ENCODE measurements at regions not wholly inside any gene's neighbourhood (a gene's known extent, or its start where the extent isn't known, plus 50 kb on each side); places are given as distances from the start of the nearest gene placed in this dataset.

DNA sequence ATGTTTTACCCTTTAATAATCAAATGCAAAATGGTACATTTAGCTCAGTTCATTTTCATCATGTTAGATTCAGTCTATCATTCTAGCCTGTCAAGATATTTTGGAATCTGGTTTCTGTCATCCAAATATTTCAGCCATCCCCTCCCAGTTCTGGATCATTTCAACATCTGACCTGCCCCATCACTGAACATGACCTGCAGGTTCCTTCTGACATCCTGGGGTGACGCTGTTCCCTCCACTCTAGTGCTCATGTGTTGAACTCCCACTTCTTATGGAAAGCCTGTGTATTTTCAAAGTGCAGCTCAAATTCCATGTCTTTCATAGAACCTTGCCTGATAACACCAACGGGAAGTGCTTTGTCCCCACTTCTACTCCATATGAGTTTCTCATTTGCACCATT, 320.0 kb upstream of the TNP1 start:
- H3K9me3 ChIP-seq (ENCODE audit: control insufficient read depth in 3 of 3, low read length in 3 of 3) = no peaks in the 10 kb centered on the region
- H3K9ac ChIP-seq (ENCODE audit: low read depth in 1 of 3, low read length in 3 of 3) = no peak overlapping the region
- H3K27ac ChIP-seq (ENCODE audit: low read depth, low read length) = no peak overlapping the region
- no peak overlapping the region for H3K4me3 ChIP-seq (ENCODE audit: low read length in 3 of 3)
- H3K4me1 ChIP-seq (ENCODE audit: control insufficient read depth in 3 of 3, insufficient read depth in 3 of 3, low read length in 3 of 3) = peaks cover 0 to 13% (median 13%) of the 10 kb centered on the region in 3 donors
- no peaks in the 10 kb centered on the region for H3K27me3 ChIP-seq (ENCODE audit: control insufficient read depth in 3 of 3, insufficient read depth in 3 of 3, low read length in 3 of 3)
- no peaks in the 10 kb centered on the region for H3K36me3 ChIP-seq (ENCODE audit: control insufficient read depth in 3 of 3, insufficient read depth in 3 of 3, low read length in 3 of 3)

DNA sequence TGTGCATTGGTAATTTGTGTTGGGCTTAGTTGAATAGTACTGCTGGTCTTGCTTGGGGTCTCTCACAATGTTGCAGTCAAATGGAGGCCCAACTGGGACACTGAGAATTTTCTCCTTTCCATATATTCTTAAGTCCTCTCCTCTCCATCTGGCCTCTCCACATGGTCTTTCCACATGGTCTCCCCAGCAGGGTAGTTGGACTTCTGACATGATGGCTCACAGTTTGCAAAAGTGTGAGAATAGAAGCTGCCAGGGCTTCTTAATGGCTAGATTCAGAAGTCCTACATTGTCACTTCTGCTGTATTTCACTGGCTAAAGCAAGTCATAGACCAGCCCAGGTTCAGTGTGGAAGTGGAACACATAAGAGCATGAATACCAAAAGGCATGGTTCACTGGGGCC, 318.5 kb upstream of the TNP1 start:
- H3K4me3 ChIP-seq (ENCODE audit: low read length in 3 of 3) = no peak overlapping the region
- no peak overlapping the region for H3K27ac ChIP-seq (ENCODE audit: low read depth, low read length)
- H3K9me3 ChIP-seq (ENCODE audit: control insufficient read depth in 3 of 3, low read length in 3 of 3) = no peaks in the 10 kb centered on the region
- H3K4me1 ChIP-seq (ENCODE audit: control insufficient read depth in 3 of 3, insufficient read depth in 3 of 3, low read length in 3 of 3) = peaks cover 0 to 13% (median 5%) of the 10 kb centered on the region in 3 donors
- H3K27me3 ChIP-seq (ENCODE audit: control insufficient read depth in 3 of 3, insufficient read depth in 3 of 3, low read length in 3 of 3) = no peaks in the 10 kb centered on the region
- H3K36me3 ChIP-seq (ENCODE audit: control insufficient read depth in 3 of 3, insufficient read depth in 3 of 3, low read length in 3 of 3) = no peaks in the 10 kb centered on the region
- H3K9ac ChIP-seq (ENCODE audit: low read depth in 1 of 3, low read length in 3 of 3) = no peak overlapping the region

DNA sequence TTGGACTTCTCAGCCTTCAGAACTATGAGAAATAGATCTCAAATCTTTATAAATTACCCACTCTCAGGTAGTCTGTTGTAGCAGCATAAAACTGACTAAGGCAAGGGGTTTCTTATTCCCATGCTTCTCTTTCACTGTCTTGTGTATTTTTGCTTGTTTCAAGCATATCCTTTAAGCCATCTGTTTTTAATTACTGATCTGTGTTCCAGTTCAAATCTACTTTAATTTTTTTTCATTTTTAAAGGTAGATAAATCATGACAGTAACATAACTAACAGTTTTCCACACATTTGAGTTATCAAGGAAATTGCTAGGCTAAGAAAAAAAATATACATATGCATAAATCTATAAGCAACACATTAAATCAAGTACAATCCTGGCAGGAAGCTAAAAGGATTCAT, 317.9 kb upstream of the TNP1 start:
- no peak overlapping the region for H3K27ac ChIP-seq (ENCODE audit: low read depth, low read length)
- peaks cover 0 to 8% (median under 1%) of the 10 kb centered on the region in 3 donors for H3K4me1 ChIP-seq (ENCODE audit: control insufficient read depth in 3 of 3, insufficient read depth in 3 of 3, low read length in 3 of 3)
- no peak overlapping the region for H3K9ac ChIP-seq (ENCODE audit: low read depth in 1 of 3, low read length in 3 of 3)
- no peaks in the 10 kb centered on the region for H3K9me3 ChIP-seq (ENCODE audit: control insufficient read depth in 3 of 3, low read length in 3 of 3)
- no peak overlapping the region for H3K4me3 ChIP-seq (ENCODE audit: low read length in 3 of 3)
- H3K27me3 ChIP-seq (ENCODE audit: control insufficient read depth in 3 of 3, insufficient read depth in 3 of 3, low read length in 3 of 3) = no peaks in the 10 kb centered on the region
- H3K36me3 ChIP-seq (ENCODE audit: control insufficient read depth in 3 of 3, insufficient read depth in 3 of 3, low read length in 3 of 3) = no peaks in the 10 kb centered on the region

GRCh38 chr2:217171874-217172273, 312.0 kb upstream of the TNP1 start:
- no peaks in the 10 kb centered on the region for H3K4me1 ChIP-seq (ENCODE audit: control insufficient read depth in 3 of 3, insufficient read depth in 3 of 3, low read length in 3 of 3)
- H3K4me3 ChIP-seq (ENCODE audit: low read length in 3 of 3) = no peak overlapping the region
- no peaks in the 10 kb centered on the region for H3K9me3 ChIP-seq (ENCODE audit: control insufficient read depth in 3 of 3, low read length in 3 of 3)
- H3K36me3 ChIP-seq (ENCODE audit: control insufficient read depth in 3 of 3, insufficient read depth in 3 of 3, low read length in 3 of 3) = no peaks in the 10 kb centered on the region
- H3K27ac ChIP-seq (ENCODE audit: low read depth, low read length) = no peak overlapping the region
- H3K9ac ChIP-seq (ENCODE audit: low read depth in 1 of 3, low read length in 3 of 3) = no peak overlapping the region
- H3K27me3 ChIP-seq (ENCODE audit: control insufficient read depth in 3 of 3, insufficient read depth in 3 of 3, low read length in 3 of 3) = no peaks in the 10 kb centered on the region

- Histone ChIP-seq H3K4me1 (ENCODE audit: control insufficient read depth in 3 of 3, insufficient read depth in 3 of 3, low read length in 3 of 3) (peaks cover 6 to 22% (median 7%) of the 10 kb centered on the region in 3 donors), H3K27ac (ENCODE audit: low read depth, low read length) (no peak overlapping the region), H3K9me3 (ENCODE audit: control insufficient read depth in 3 of 3, low read length in 3 of 3) (no peaks in the 10 kb centered on the region), H3K9ac (ENCODE audit: low read depth in 1 of 3, low read length in 3 of 3) (no peak overlapping the region), H3K27me3 (ENCODE audit: control insufficient read depth in 3 of 3, insufficient read depth in 3 of 3, low read length in 3 of 3) (no peaks in the 10 kb centered on the region), H3K36me3 (ENCODE audit: control insufficient read depth in 3 of 3, insufficient read depth in 3 of 3, low read length in 3 of 3) (no peaks in the 10 kb centered on the region), H3K4me3 (ENCODE audit: low read length in 3 of 3) (no peak overlapping the region)
Observed at GRCh38 chr2:217168496-217168895, 308.6 kb upstream of the TNP1 start.

DNA sequence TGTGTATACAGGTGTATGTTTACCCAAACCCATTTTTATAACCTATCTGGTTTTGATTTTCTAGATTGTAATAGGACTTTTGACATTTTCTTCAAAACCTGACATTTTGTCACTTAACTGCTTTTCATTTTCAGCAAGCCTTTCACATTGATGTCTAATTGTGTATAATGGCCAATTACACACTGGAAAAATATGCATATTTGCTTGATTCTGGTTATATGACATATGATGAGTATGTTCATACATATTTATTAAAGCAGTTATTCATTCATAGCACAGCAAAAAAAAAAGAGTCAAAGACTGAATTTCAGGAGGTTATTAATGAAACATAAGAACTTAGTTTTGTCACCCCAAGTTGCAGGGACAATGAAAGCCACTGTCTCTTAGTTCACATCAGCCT, 307.7 kb upstream of the TNP1 start:
- Histone ChIP-seq H3K9ac (ENCODE audit: low read depth in 1 of 3, low read length in 3 of 3) (no peak overlapping the region), H3K27ac (ENCODE audit: low read depth, low read length) (no peak overlapping the region), H3K36me3 (ENCODE audit: control insufficient read depth in 3 of 3, insufficient read depth in 3 of 3, low read length in 3 of 3) (no peaks in the 10 kb centered on the region), H3K4me3 (ENCODE audit: low read length in 3 of 3) (no peak overlapping the region), H3K27me3 (ENCODE audit: control insufficient read depth in 3 of 3, insufficient read depth in 3 of 3, low read length in 3 of 3) (no peaks in the 10 kb centered on the region), H3K4me1 (ENCODE audit: control insufficient read depth in 3 of 3, insufficient read depth in 3 of 3, low read length in 3 of 3) (peaks cover 9 to 25% (median 9%) of the 10 kb centered on the region in 3 donors), H3K9me3 (ENCODE audit: control insufficient read depth in 3 of 3, low read length in 3 of 3) (no peaks in the 10 kb centered on the region)

DNA sequence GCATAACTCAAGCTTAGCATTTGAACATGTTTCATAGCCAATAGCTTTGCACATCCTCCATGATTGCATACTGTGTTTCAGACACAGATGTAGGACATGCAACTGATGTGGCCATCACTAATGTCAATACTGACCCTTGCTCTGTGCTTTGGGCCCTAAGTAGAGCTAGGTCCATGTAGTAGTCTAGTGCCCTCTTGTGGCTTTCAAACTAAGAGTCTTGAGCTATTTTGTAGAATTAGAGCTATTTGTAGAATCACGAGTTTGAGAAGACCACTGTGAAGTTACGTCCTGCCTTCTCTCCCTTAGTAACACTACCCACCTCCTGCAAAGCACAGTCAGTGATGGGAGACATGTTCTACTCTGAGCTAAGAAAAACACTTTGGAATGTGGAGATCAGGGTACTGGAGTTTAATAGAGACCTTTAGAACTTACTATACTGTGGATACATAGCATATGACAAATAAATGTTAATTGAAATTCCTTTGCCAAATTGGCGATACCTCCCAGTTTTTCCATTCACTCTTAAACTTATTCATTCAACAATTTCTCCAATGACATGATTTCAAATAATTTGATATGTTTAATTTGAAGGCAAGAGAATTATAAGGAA, 306.5 kb upstream of the TNP1 start:
- Histone ChIP-seq H3K4me1 (ENCODE audit: control insufficient read depth in 3 of 3, insufficient read depth in 3 of 3, low read length in 3 of 3) (peaks cover 9 to 25% (median 11%) of the 10 kb centered on the region in 3 donors), H3K9ac (ENCODE audit: low read depth in 1 of 3, low read length in 3 of 3) (no peak overlapping the region), H3K36me3 (ENCODE audit: control insufficient read depth in 3 of 3, insufficient read depth in 3 of 3, low read length in 3 of 3) (no peaks in the 10 kb centered on the region), H3K27me3 (ENCODE audit: control insufficient read depth in 3 of 3, insufficient read depth in 3 of 3, low read length in 3 of 3) (no peaks in the 10 kb centered on the region), H3K4me3 (ENCODE audit: low read length in 3 of 3) (no peak overlapping the region), H3K27ac (ENCODE audit: low read depth, low read length) (no peak overlapping the region), H3K9me3 (ENCODE audit: control insufficient read depth in 3 of 3, low read length in 3 of 3) (no peaks in the 10 kb centered on the region)

DNA sequence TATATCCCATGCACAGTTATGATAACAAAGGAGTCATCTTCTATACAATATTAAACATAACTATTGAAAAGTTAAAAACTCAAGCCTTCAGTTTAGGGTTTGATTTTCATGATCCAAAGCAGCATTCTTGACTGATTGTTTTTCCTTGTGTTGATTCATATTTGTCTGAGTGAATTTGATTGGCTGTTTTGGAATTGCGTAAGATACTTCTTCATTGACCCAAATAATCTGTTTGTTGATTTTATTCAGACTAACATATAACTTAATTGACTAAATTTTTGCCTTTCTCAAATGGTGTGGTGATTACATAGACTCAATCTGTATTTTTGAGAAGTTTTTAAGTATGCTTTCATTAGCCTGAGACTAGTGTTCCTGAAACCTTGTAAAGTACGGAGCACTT, 305.7 kb upstream of the TNP1 start:
- no peak overlapping the region for H3K4me3 ChIP-seq (ENCODE audit: low read length in 3 of 3)
- no peak overlapping the region for H3K27ac ChIP-seq (ENCODE audit: low read depth, low read length)
- H3K27me3 ChIP-seq (ENCODE audit: control insufficient read depth in 3 of 3, insufficient read depth in 3 of 3, low read length in 3 of 3) = no peaks in the 10 kb centered on the region
- no peaks in the 10 kb centered on the region for H3K9me3 ChIP-seq (ENCODE audit: control insufficient read depth in 3 of 3, low read length in 3 of 3)
- no peaks in the 10 kb centered on the region for H3K36me3 ChIP-seq (ENCODE audit: control insufficient read depth in 3 of 3, insufficient read depth in 3 of 3, low read length in 3 of 3)
- H3K4me1 ChIP-seq (ENCODE audit: control insufficient read depth in 3 of 3, insufficient read depth in 3 of 3, low read length in 3 of 3) = peaks cover 9 to 25% (median 13%) of the 10 kb centered on the region in 3 donors
- no peak overlapping the region for H3K9ac ChIP-seq (ENCODE audit: low read depth in 1 of 3, low read length in 3 of 3)

- peaks cover 9 to 25% (median 13%) of the 10 kb centered on the region in 3 donors for H3K4me1 ChIP-seq (ENCODE audit: control insufficient read depth in 3 of 3, insufficient read depth in 3 of 3, low read length in 3 of 3)
- peak overlapping the region; percentile 57 for H3K27ac ChIP-seq (ENCODE audit: low read depth, low read length)
- H3K4me3 ChIP-seq (ENCODE audit: low read length in 3 of 3) = no peak overlapping the region
- H3K36me3 ChIP-seq (ENCODE audit: control insufficient read depth in 3 of 3, insufficient read depth in 3 of 3, low read length in 3 of 3) = no peaks in the 10 kb centered on the region
- peak overlapping the region in 1 of 3 donors; percentile 16 for H3K9ac ChIP-seq (ENCODE audit: low read depth in 1 of 3, low read length in 3 of 3)
- H3K9me3 ChIP-seq (ENCODE audit: control insufficient read depth in 3 of 3, low read length in 3 of 3) = no peaks in the 10 kb centered on the region
- no peaks in the 10 kb centered on the region for H3K27me3 ChIP-seq (ENCODE audit: control insufficient read depth in 3 of 3, insufficient read depth in 3 of 3, low read length in 3 of 3)
Observed at GRCh38 chr2:217163987-217164386, 304.1 kb upstream of the TNP1 start.

DNA sequence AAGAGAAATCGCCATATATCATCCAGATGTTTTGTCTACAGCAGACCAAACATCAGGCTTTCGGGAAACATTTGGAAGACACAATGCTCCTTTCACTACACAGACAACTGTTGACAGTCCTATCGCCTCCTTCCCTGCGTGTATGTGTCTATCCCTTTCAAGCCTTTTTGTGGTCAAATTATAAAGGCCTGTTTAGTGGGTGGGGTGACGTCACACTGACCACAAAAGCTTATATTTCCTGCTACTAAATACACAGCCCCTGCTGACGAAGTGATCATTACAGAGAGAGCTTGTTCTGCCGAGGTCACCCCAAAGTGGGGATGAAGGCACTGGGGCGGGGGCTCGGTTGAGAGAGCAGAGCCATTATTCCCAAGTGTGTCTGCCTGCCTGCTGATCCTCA, 302.7 kb upstream of the TNP1 start:
- H3K27ac ChIP-seq (ENCODE audit: low read depth, low read length) = no peak overlapping the region
- H3K36me3 ChIP-seq (ENCODE audit: control insufficient read depth in 3 of 3, insufficient read depth in 3 of 3, low read length in 3 of 3) = no peaks in the 10 kb centered on the region
- no peak overlapping the region for H3K9ac ChIP-seq (ENCODE audit: low read depth in 1 of 3, low read length in 3 of 3)
- no peak overlapping the region for H3K4me3 ChIP-seq (ENCODE audit: low read length in 3 of 3)
- peaks cover 0 to 2% (median 0%) of the 10 kb centered on the region in 3 donors for H3K27me3 ChIP-seq (ENCODE audit: control insufficient read depth in 3 of 3, insufficient read depth in 3 of 3, low read length in 3 of 3)
- peaks cover 9 to 29% (median 19%) of the 10 kb centered on the region in 3 donors for H3K4me1 ChIP-seq (ENCODE audit: control insufficient read depth in 3 of 3, insufficient read depth in 3 of 3, low read length in 3 of 3)
- no peaks in the 10 kb centered on the region for H3K9me3 ChIP-seq (ENCODE audit: control insufficient read depth in 3 of 3, low read length in 3 of 3)
